Suppressor macrophage treated with lipopolysaccharide for 4 hours (primary cell): ENCODE measurements at regions not wholly inside any gene's neighbourhood (a gene's known extent, or its start where the extent isn't known, plus 50 kb on each side); places are given as distances from the start of the nearest gene placed in this dataset.

Experiments
- DNase-seq: peaks from one replicate; pipeline ENCODE4 v3.0.0-alpha.2; 2020

DNA sequence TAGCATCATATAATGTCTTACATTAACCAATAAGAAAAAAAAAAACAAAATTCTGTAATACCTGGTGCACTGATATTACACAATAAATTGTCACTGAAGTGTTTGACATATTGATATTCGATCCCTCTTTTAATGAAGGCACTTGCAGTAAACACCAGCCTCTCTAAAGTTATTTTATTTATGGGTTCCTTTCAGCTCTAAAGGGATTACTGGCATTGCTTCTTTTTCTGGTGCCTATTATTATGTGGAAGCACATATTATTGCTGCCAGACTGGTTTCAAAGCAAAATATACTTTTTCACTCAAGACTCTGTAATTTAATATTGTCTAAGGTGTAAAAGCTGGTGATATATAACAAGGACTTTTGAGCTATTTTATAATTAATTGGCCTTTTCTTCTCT lies 1090.5 kb downstream of the TRHDE start:
- DNase-seq = no peak

GRCh38 chr12:73372856-73373255 lies 1100.7 kb downstream of the TRHDE start:
- DNase-seq = no peak

- DNase-seq = no peak
These were observed 1102.2 kb downstream of the TRHDE start for GRCh38 chr12:73374360-73374759.

DNA sequence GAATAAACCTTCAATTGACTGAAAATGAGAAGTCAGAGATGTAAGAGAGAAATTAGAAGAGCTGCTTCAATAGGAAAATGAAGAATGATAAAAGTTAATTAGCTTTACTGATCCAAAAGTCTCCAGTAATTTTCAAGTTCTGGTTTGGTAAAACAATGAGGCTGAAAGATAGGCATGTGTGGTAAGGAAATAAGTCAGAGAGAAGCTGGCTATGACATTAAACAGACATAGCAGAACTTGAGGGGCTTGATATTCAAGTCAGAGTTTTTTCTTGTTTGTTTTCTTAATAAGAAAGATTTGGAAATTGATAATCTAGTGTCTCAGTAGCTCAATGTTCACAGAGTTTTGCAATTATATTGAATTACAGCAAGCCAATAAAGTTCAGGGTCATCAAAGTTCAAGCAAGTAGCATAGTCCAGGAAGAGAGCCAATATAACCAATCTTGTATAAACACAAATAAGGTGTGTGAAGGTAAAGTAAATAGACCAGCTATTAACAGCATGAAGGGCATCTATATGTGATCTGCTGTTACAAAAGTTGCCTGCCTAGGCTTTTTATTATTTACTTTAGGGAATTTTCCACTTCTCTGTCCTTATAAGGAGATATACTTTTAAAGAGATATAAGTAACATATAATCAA lies 1111.5 kb downstream of the TRHDE start:
- DNase-seq = no peak

DNA sequence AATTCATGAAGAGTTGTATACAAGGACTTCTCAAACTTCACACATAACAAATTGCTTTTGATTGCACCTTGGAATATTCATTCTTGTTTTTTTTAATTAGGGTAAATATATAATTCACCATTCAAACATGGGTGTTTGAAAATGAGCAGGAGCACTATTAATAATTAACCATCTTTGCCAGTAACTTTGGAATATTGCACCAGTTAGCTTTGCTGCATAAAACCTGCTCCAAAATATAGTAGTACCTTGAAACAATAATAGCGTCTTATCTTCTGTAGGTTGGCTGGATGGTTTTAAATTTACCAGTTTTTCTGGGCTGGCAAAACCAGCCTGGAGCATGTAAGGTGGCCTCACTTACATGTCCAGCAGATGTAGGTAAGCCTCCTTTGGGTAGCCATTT lies 1112.4 kb downstream of the TRHDE start:
- DNase-seq = no peak

DNA sequence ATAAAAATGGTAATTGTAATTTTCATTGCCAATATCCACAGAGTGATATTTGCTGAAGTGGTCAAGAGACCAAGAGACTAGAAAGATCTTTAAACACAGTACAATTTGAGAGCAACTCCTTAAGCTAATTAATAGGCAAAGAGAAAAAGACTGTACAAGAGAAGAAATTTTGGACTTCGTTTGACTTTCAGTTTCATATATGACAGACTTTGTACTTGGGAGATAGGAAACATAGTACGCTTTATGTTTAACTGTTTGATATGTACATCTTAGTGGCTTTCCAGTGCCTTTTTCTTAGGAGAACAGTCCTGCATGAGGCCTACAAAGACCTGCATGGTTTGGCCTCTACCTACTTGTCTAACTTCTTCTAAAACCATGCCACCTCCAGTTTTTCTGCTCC lies 1118.1 kb downstream of the TRHDE start:
- DNase-seq = no peak

GRCh38 chr12:73413051-73413450 lies 1124.6 kb upstream of the ATXN7L3B start:
- DNase-seq = no peak

DNA sequence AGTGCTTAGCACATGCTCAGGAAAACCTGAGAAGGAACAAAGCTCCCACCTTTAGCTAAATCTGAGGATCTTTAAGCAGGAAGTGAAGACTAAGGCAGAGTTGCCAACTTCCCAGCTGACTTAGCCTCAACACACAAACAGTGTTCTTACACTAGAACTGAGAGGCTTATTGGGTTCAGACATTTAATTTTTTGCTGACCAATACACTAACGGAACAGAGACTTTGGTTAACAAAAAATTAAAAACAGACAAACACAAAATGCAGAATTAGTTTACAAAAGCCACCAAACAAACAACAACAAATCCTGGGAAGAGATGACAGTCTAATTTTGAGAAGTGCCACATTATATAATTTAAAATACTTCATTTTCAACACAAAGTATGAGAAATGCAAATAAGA lies 1123.7 kb upstream of the ATXN7L3B start:
- DNase-seq = no peak

GRCh38 chr12:73414926-73415325 lies 1122.7 kb upstream of the ATXN7L3B start:
- no peak for DNase-seq

DNA sequence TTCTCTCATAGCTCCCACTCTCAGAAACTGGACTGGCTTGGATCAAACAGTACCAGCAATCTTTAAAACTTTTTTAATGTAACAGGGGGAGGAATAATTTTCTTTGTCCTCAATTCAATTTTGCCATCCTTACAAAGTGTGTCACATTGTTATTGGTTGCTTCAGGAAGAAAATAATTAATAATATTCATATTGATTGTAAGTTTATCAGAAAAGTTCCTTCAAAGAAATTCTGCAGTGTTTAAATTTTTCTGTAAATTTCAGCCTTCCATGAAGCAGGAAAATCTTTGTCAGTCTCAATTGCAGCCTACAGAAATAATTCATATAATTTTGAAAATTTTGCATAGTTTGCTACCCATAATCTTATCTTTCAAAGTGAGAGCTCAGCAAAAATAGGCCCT lies 1119.1 kb upstream of the ATXN7L3B start:
- DNase-seq = no peak

GRCh38 chr12:73421832-73422231 lies 1115.8 kb upstream of the ATXN7L3B start:
- no peak for DNase-seq

DNA sequence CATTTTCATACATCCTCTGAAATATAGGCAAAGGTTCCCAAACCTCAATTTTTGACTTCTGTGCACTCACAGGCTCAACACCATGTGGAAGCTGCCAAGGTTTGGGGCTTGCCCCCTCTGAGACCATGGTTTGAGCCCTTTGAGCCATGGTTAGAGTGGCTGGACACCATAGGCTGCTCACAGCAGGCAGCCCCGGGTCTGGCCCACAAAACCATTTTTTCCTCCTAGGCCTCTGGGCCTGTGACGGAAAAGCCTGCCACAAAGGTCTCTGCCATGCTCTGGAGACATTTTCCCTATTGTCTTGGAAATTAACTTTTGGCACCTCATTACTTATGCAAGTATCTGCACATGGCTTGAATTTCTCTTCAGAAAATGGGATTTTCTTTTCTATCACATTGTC lies 1113.2 kb upstream of the ATXN7L3B start:
- DNase-seq = no peak

- DNase-seq = no peak
These were observed 1091.8 kb upstream of the ATXN7L3B start for GRCh38 chr12:73445658-73446324.

DNA sequence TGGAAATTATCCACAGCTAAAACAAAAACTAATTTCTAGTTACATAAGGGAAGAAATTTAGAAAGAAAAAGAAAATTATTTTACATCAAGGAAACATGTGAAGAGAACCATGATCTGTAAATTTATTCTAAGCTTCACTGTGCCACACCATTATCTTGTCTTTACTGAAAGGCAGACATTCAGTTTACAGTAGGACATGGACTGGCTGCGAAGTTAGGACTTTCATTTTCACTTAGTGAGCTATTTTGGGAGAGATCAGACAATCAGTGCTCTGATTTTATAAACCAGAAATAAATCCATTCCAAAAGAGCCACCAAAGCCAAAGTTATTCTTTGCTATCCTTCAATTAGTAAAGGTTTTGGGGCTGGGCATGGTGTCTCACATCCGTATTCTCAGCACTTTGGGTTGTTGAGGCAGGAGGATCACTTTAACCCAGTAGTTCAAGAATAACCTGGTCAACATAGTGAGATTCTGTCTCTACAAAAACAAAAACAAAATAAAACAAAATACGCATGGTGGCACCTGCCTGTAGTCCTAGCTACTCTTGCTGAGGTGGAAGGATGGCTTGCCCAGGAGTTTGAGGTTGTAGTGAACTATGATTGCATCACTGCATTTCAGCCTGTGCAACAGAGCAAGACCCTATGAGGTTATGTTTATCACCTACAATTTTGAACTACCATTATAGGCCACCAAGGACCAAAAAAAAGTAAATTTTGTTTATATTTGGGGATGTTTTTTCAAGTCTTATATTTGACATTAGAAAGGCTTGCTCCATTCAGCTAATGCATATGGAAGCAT lies 1084.8 kb upstream of the ATXN7L3B start:
- DNase-seq = no peak

DNA sequence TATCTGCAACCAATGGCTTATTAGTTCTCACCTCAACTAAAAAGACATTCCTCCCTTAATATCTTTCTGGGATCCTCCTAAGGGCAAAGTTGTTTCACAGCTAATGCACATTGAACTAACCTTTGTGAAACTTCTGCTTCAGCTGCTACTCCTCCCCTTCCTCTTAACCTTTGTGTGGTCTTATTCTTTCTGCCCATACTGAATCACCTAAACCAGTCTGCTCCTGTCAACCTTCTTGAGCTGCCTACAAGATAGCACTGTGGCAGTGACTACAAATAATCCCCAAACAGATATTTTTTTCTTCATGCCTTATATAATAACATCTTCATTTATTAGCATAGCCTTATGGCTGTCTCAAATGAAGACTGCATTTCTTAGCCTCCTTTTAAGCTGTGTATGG lies 1077.4 kb upstream of the ATXN7L3B start:
- no peak for DNase-seq

- no peak for DNase-seq
These were observed 1072.5 kb upstream of the ATXN7L3B start for GRCh38 chr12:73465106-73465505.

DNA sequence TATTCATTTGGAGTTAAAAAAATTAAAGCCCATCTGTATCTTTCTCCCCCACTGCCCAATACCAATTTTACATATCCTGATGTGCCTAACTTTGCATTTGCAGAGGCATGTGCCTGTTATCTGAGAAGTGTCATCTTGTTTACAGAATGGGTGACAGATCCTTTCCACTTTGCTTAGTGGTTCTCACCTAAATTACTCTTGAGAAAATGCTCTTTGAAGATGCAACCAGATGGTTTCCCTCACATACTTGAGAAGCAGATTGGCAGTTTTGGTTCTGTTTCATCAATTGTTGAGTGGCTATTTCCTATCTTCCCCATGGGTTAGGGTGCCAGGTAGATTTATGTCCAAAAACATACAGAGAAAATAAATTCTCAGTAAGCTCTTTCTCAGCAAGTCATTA lies 1051.4 kb upstream of the ATXN7L3B start:
- no peak for DNase-seq

DNA sequence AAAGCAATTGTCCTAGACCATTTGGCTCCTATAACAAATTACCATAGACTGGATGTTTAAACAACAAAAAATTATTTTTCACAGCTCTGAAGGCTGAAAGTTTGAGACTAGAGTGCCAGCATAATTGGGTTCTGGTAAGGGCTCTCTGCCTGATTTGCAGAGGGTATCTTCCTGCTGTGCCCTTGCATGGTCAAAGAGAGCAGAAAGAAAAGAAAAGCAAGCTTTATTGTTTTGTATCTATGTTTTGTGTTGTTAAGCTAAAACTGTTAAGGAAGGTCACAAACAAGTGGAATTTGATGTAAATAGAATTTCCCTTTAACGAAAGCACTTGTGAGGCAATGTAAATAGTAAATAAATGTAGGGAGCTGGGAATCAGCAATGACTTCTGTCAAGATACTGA lies 1031.0 kb upstream of the ATXN7L3B start:
- no peak for DNase-seq

DNA sequence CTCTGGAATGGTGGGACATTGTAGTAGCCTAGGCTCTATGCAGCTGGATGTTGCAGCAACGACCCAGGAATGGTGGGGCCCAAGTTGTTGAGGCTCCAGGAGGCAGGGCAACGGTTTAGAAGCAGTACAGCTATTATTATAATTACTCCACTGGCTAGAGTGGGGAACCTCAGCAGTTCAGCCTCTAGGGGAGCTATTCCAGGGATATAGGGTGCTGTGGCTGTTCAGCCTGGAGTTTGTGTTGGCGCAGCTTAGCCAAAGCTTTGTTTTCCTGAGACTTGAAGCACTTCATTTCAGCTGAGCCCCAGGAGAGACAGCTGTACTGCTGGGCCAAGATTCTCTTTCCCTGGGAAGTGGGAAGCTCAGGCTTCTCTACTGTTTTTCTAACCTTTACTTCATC lies 1023.0 kb upstream of the ATXN7L3B start:
- DNase-seq = no peak

GRCh38 chr12:73517859-73518258 lies 1019.8 kb upstream of the ATXN7L3B start:
- DNase-seq = no peak

DNA sequence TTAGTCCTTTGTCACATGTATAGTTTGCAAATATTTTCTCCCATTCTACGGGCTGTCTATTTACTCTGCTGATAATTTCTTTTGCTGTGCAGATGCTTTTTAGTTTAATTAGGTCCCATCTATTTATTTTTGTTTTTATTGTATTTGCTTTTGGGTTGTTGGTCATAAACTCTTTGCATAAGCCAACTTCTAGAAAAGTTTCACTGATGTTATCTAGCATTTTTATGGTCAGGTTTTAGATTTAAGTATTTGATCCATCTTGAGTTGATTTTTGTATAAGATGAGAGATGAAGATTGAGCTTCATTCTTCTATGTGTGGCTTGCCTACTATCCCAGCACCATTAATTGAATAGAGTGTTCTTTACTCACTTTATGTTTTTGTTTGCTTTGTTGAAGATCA lies 1008.4 kb upstream of the ATXN7L3B start:
- DNase-seq = no peak

- no peak for DNase-seq
These were observed 1007.7 kb upstream of the ATXN7L3B start for GRCh38 chr12:73529954-73530353.

DNA sequence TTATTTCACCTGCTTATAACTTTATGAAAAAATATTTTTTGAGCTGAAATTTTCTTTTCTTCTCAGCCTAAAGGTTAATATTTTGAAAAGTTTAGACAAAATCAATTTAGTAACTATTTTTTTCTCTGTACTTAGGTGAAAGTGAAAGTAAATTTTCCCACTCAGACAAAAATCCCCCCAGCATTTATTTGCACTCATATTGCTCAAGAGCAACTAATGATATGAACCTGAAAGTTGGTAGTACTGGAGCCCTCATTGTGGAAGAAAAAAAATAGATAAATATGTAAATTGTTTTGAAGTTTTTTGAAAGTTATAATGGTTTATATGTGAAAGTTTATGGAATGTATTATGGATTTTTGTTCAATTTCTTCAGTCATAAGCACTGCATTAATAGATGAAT lies 1005.9 kb upstream of the ATXN7L3B start:
- DNase-seq = no peak

DNA sequence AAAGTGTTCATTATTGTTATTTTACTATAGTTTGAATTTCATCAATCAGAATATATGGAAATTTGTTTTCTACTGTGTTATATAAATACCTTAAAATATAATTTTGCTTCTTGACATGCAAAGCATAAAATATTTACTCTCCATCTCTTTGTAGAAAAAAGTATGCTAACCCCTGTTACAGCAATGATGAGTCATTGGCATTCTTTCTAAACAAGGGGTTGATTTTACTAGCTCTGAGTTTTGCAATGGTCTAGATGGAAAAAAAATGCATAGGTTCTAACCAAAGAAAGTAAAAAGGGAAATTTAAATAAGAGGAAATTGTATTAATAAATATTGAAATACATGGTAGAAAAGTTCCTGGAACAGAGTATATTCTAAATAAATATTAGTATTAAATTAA lies 990.2 kb upstream of the ATXN7L3B start:
- no peak for DNase-seq
